NCI-H526 (cell line): ENCODE measurements at regions not wholly inside any gene's neighbourhood (a gene's known extent, or its start where the extent isn't known, plus 50 kb on each side); places are given as distances from the start of the nearest gene placed in this dataset.

Experiments
- DNase-seq, 2 experiments: peaks; one replicate each; lab custom pipeline; 2025; lab: John Stamatoyannopoulos, UW

DNA sequence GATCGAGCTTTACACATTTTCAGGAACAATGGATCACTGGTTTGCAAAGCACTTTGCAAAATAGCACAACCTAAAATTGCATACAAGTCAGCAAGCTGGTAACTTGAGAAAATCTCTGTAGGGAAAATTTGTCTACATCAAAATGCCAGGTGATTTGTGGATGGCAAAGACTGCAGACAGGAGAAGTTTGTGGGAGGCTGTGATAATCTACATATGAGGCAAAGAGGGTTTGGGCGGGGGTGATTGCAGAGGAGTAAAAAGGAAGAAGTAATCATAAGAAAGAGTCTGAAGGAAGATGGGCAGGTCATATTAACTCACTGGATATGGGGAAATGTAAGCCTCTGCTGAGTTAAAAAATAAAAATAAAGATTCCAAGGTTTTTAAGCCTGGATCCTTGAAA lies 166.3 kb upstream of the STXBP5 start:
- no peak for DNase-seq

DNA sequence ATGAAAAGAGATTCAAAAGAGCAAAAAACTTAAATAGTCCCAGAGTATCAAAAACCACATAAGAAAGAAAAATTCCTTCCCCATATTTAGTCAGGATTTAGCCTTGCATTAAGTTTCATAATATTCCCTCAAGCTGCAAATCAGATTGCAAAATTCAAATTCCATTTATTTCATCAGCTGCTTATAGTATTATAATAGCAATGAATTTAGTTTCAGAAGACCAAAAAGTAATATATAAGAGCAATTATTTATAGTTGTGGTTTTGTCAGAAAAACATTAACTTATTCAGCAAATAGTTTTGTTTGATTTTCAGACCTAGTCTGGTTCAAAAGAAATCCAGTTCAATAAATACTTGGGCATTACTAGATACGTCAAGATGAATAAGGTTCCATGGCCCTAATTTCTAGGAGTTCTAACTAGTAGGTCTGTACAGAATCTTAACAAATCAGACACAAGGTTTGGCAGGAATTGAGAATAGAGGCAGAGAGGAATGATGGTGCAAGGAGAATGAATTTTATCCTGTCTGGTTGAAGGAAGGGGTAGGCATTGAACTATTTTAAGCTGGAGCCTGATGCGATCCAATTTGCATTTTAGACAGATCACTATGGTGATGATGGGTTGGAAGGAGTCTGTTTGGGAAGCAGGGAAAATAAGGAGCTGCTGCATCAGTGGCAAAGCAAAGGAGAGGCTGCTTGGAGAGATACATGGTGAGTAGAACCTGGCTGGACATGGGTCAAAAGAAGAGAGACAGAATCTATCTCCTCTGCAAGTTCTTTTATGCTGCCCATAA lies 163.9 kb upstream of the STXBP5 start:
- DNase-seq: peak in 1 of 2 experiments; percentile 5

DNA sequence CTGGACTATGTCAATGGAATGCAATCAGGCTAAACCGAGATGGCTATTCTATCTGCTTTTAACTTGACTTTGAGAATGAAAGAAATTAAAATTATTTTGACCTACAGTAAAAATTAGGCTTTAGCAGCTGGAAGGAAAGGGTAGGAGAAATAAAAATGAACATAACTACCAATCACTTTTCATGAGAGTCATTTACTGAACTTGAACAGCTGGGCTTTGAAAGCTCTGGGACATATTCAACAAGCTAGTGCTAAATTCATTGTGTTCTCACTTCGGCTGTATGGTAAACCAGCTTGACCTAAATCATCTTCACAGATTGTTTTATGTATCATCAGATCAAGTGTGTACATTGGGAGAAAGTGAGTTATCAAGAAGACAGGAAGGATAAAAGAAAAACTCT lies 161.5 kb upstream of the STXBP5 start:
- DNase-seq: no peak

DNA sequence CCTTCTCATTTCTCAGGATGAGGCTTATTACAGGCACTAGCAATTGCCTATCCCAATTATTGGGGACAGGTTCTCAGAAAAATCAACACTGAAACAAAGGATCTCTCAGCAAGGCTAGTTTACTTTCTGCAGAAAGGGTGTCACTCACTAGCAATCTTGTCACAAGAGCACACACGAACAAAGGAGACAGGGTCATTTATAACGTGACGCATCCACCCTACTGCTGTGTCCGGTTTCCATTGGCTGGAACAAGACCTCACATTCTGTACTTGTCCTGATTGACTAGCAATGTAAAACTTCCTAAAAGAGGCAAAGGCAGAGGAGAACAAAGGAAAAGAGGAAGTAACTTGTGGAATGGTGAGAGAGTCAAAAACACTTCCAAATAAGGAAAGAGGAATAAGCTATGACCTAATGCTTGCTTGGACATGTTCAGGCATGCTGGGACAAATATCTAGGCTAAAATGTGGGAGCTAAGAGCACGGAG lies 160.2 kb upstream of the STXBP5 start:
- no peak for DNase-seq

DNA sequence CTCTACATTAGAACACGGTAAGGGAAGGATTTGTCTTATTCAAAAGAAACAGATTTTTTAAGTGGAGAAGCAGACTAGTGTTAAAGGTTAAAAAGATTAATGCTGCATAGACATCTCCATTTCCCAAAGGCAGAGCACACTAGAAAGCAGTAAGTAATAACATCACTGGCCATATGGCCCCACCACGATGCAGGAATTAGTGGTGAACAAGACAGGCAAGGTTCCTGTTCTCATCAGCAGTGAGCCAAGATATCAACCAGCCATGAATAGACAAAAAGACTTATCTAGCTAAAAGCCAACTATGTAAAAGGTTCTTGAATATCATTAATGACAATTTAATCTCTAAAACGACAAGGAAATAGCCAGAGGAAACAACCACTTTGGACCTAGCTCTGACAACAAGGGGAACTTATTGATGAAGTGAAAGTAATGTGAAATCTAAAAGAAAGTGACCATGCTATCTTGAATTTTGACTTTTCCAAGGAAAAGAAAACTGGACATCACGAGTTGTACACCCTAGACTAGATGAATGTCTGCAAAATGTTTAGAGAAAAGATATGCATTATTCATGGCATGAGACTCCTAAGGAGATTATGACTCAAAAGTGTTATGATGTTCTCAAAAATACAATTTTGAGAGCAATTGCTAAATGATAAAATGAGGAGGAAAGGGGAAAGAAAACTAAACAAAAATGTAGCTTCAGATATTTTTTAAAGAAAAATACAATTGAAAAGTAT lies 157.9 kb upstream of the STXBP5 start:
- no peak for DNase-seq

DNA sequence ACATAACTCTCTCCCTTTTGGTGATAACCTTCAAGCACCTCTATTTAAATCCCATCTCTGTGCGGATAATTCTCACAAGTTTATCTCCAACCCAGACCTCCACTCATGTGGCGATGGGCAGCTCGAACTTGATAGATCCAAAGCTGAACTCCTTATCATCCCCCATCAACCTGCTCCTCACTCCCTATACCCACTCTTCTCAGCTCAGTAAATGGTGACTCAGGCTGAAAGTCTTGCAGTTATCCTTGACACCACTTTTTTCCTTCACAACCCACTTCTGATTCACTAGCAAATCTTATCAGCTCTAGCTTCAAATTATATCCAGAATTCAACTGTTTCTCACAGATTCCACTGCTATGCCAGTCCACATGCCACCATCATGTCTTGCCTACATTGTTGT lies 155.3 kb upstream of the STXBP5 start:
- no peak for DNase-seq

DNA sequence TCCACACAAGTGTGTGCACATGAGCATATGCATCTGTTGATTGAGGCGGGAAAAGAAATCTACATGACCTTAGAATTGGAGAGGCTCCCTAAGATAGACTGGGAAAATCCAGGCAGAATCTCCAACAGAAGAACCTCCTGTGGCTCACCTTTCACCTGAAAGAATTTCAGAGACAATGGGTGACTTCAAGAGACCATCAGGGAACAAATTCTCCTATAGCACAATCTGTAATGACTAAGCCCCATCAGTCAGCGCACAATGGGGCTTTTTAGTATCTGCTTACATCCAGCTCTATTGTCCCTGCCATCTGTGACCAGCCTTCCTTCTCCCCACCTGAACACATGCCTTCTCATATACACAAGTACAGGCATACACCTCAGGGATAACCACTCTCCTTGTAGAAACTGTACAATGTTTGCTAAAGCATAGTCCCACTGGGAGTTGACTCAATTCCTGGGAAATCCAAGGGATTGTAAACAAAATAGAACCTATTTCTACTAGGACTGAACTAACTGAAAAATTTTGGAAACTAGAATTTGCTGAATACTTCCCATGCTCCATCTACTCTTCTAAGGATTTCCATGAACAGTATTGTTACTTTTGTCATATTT lies 150.8 kb upstream of the STXBP5 start:
- no peak for DNase-seq

DNA sequence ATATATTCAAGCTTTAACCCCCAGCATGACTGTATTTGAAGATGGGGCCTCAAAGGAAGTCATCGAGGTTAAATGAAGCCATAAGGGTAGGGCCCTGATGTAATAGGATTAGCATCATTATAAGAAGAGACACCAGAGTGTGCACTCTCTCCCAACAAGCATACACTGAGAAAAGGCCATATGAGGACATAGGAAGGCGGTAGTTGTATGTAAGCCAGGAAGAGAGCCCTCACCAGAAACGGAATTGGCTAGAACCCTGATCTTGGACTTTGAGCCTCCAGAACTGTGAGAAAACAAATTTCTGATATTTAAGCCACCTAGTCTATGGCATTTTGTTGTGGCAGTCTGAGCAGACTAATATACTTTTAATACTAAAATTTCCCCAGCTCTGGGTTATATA lies 150.1 kb upstream of the STXBP5 start:
- no peak for DNase-seq

DNA sequence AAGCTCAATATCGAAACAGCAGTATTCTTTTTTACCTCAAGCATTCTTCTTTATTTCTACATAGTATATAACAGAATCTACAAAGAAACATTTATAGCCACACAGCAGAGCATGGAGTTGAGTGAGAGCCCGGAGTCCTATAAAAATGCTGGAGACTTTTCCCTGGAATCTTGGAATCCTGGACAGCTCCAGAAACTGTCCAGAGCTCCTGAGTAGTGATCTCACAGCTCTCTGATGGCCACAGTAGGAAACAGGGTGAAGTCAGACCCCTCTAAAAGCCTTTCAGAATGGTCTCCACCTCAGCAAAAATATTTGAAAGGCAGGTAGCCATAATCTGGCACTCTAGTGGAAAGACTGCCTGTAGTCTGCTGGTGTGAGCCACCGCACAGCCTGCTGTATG lies 149.3 kb upstream of the STXBP5 start:
- no peak for DNase-seq

DNA sequence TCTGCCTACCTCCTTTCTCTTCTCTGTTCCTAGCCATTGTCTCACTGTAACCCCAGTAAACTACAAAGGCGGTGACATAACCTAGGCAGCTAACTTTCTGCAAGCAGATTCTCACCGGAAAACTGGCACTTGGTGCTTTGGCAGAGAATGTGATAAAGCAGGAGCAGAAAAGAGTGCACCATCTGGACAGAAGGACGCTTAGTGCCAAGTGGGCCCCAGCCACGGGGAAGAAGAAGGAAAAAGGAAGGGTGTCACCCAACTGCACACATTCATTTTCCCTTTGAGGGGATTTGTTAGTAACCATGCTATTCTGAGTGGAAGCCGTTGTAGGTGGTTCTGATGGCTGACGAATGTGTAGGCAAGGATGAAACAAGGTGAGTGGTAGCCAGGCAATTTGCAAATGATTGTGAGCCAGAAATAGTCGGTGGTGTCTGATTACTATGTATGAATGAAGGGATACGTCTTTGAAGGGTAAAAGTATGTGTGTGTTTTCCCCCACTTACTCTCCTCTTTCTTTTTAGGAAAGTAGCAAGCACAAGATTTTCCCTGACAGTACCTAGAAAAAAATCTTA lies 148.3 kb upstream of the STXBP5 start:
- DNase-seq: peak; percentile 82 to 85

DNA sequence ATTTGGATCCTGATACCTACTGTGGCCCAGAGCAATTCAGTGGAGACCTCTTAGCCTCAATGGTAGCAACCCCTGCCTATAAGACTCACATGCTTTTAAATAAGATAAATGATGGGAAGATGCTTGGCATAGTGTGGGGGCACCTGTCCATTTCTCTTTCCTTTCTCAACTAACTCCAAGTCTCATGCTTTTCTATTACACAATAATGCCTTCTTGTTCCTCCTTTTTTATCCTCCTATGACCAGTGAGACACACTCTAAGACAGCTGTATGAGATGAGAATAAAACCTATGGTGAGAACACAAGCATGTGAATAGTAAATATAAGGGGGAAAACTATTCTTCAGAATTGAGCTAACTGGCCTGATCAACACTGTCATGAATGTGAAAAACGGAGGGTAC lies 147.0 kb upstream of the STXBP5 start:
- DNase-seq: peak in 1 of 2 experiments; percentile 9

DNA sequence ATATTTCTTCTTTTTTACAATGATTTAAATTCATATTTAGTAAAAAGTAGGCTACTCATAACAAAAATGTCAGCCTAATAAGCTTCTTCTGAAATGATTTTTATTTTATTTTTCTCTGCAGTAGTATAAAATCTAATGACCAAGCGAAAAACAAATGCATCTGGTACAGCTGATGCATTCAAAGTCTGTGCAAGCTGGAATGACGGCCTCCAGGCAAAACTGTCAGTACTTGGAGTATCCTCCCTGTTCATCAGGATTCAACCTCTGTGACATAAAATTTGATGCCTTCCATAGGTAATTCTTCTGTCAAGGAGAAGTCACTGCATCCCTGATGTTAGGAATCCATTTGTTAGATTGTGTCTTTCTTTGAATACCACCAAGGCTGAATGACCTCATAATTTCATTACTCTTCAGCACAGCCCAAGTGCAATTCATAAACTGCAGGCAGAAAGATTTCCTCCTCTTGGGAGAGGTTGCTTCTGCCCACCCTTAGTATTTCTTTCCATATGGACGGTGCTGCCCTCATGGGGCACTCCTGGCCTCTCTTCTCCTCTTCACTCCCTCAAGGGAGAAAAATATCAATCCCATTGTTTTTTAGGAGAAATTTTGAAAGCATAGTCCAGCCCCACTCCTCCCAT lies 146.4 kb upstream of the STXBP5 start:
- DNase-seq: peak; percentile 21 to 58

DNA sequence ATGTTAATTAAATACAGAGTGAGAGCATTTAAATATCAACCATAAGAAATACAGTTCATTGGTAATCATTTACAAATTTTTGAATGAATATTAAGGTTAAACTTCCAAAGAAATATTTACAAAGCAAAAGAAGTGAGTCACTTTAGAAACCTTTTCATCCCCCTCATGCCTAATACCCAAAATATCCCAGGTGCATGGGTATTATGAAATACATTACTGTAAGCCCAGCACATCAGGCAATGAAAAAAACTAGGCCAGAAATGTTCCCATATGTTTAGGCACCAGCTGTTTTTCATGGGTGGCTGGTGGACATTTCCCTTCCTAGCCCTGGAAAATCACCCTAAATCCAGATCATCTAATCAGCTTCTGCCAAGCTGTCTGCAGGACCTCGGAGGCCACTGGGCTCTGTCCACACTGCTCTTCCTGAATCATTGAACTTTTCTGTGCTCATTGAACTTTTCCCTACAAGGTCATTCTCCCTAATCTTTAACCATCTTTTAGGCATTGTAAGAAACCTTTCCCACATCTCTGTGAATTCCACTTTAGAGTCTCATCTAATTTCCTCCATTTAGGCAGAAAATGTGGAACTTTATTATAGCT lies 145.3 kb upstream of the STXBP5 start:
- no peak for DNase-seq

DNA sequence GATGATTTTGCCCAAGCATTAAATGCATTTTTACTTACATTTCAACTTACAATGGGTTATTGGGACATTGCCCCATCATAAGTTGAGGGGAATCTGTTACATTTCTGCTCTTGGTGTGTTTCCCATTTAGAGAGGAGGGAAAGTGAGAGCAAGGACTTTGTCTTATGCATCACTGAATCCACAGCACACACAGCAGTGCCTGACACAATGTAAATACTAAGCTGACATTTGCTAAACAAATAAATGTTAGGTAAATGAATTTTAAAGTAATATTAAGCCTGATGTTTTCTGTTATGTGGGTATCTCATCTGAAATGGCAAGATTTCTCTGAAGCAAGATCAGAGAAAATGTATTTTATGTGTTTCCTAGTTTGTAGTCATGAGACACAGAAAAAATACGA lies 143.6 kb upstream of the STXBP5 start:
- peak; percentile 76 to 82 for DNase-seq

DNA sequence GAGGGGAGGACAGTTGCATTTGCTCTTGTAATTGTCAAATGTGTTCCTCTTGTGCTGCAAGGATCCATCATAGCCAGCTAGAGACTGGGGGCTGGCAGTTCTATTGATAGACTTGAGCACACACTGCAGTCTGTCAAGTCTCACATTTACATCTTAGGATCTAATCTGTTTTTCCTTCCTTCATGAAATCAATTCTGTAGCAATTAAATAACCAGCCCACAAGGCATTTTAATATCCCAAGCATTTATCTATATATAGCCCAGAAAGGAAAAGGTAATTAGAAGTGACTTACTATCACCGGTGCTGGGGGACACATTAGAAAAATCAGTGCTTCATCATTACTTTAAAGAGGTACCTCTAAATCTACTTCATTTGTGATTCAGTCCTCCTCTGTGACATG lies 143.0 kb upstream of the STXBP5 start:
- DNase-seq: peak; percentile 46 to 55

DNA sequence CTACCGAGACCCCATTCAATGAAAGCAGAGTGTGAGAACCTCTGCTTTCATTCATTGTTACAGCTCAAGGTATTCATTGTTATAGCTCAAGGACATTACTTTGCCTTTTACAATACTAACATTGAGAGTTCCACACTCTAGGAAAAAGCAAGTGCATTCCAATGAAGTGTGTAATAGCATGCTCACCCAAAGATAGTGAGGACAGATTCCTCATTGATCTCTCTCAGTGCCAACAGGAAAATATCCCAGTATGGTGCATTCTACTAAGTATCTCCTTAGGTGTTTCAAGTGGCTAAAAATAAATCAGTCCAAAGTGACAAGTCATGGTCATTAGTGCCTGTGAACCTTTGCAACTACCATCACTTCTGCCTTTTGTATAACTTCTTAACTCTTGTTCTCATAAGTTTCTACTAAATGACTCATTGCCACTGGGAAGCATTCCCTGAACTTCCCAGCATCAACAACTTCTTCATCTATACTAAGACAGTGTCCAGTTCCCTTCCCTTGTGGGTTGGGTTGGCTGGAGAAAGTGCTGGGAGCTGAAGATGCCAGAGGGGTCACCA lies 140.7 kb upstream of the STXBP5 start:
- DNase-seq: no peak

DNA sequence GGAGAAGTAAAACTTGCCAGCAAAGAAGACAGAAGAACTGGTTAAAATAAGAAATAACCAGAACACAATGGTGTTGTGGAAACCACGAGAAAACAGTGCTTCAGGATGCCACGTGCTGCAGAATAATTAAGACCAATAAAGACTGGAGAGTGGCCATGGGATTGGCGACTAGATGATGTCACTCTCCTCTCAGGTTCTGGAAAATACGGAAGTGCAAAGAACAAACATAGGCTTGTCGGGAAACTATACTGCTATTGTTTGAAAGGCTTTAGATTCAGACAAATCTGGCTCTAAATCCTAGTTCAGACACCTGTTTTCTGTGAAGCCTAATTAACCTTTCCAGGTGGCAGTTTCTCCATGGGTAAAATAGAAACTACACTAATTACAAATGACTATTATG lies 138.4 kb upstream of the STXBP5 start:
- DNase-seq: no peak

DNA sequence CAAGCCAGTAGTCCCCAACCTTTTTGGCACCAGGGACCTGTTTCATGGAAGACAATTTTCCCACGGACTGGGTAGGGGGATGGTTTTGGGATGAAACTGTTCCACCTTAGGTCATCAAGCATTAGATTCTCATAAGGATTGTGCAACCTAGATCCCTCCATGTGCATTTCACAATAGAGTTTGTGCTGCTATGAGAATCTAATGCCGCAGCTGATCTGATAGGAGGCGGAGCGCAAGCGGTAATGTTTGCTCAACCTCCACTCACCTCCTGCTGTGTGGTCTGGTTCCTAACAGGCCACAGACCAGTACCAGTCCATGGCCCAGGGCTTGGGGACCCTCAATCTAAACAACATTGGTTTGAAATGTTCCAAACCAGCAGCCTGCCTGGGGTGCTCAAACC lies 137.0 kb upstream of the STXBP5 start:
- no peak for DNase-seq

DNA sequence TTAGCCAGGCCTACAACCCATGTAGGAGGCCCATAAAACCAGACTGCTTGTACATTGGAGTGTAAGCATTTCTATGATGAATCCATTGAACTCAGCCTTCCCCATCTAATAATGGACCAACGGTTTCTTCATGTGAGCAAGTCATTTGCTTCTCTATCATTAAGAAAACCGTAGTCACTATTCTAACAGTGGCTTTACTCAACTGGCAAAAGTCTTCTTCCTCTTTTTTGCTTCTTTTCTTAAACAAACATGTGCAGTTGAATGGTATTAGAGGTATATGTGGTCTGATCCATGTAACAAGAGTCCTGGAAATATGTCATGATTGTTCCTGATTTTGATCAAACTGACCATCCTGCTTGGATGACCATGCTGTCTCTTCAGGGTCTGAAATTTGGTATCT lies 132.4 kb upstream of the STXBP5 start:
- DNase-seq: peak; percentile 30 to 51

DNA sequence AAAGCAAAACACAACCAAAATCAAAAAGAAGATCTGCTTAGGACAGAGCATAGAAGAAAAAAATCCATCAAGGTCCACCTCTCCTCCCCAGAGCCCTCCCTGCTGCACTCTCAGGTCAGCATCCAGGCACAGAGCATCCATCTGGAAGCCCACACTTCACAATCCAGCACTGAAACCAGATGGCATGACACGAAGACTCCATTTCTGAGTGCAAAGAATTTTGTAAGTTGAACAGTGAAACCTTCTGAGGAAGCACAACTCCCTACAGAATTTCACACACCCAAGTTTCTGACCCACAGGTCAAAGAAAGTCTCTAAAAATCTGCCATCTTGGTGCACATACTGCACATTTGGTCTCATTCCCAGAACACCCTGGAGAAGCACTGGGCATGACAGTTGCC lies 128.8 kb upstream of the STXBP5 start:
- no peak for DNase-seq

DNA sequence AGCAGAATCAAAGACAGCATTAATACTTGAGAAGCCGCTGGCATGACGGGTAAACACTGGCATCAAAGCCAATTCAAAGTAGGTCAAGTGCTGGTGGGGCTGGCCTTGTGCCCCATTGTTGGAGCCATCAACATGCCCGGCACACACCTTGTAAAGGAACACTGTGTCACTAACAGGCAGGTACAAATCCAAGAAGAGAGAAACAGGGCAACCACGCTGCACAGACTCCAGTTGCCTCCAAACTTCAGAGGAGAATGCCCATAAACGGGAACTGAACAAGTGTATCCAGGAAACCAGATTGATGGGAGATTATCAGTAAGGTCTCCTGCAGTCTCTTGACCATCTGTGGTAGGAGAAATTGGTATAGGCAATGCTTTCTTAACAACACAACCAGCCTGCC lies 127.0 kb upstream of the STXBP5 start:
- DNase-seq: no peak
